SKM-1 (cell line): ENCODE measurements at regions not wholly inside any gene's neighbourhood (a gene's known extent, or its start where the extent isn't known, plus 50 kb on each side); places are given as distances from the start of the nearest gene placed in this dataset.

Source experiments
- DNase-seq: peaks from one replicate; lab custom pipeline; 2025; ENCODE audit not compliant: unreplicated experiment; lab: John Stamatoyannopoulos, UW

DNA sequence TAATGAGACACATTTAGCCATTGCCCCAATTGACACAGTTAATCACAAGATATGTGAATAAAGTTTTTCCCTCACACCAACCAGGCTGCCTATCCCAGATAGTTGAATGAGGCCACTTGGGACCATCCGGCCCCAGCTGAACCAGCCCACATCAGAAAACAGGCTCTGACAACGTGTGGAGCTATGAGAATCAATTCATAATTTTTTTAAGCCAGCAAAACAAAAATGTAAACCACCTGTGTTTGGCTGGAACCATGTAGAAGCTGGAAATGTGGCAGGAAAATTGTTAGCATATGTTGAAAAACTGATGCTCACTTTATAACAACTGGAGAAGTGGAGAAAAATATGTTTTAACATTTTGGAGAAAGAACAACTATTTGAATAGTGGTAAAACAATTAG lies 1161.3 kb downstream of the SLITRK1 start:
- DNase-seq: no peak

DNA sequence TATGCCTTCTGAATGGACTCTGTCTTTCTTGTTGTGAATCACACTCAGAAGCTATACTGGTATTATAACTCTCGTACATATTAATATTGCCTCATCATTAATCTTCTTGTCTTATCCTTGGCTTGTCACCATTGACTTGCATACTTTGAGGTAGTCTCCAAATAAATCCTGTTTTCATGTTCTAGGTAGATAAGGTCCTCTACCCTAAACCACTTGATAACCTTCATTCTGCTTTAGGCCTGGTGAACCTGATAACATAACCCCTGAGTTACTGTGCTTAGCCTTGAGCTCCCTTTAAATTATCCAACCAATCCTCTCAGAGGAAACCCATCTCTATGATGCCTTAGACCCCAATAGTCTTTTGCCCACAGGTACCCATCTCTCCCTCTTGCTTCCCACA lies 1162.3 kb downstream of the SLITRK1 start:
- no peak for DNase-seq

DNA sequence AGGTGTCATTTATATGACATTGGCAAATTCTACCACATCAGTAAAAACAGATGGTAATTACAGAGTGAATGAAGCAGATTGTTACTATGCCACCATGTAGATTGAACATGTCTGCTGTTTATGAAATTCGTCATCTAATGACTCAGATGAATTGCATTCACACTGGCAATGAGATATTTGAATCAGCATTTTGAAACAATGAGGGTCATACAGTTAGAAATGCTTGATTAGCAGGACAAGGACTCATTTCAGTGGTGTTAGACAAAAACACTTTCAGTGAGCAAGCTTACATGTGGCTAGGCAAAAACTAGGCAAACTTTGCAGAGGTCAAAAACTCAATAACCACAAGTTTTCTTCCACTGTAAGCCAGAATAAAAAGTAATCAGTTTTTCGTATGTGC lies 1165.0 kb downstream of the SLITRK1 start:
- DNase-seq: no peak

DNA sequence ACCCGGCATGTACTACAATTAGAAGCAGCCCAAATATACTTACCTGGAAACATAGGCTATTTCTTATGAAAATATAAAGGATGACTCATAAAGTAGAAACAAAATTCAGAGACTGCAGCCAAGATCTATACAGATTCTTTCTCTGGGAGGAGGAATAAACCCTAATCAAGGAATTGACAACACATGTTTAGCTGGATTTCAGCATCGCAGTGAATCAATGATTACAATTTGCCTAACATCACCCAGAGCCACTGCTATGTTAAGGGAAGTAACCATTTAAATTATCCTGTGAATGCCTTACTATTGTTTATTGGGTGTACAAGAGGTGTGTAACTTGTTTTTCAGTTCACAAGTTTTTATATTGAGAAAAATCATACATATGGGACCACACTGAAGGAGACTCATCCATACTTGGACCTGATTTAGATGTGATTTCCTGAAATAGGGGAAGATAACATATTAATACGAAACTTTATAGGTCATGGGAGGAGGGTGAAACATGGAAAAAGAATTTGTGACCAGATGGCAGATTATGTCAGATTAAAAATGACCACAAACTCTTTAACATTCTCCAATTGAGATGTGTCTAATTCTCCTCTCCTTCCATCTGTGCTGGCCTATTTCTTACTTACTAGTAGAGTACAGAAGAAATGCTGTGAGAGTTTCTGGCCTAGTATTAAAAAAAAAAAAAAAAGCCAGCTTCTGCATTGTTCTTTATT lies 1168.4 kb downstream of the SLITRK1 start:
- DNase-seq: no peak

DNA sequence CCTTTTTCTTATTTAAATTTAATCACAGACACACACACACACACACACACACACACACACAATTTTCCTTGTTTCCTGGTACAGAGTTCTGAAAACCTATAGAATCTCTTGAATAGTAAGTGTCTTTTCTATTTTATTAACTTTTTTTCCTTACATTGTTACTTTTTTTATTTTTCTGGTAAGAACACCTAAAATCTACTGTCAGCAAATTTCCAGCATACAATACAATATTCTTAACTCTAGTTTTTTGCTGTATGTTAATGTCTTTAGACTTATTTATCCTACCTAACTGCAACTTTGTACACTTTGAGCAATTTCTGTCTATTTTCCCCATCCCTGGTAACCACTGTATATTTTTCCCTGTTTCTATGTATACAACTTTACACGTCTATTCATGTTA lies 1179.8 kb downstream of the SLITRK1 start:
- DNase-seq: no peak

DNA sequence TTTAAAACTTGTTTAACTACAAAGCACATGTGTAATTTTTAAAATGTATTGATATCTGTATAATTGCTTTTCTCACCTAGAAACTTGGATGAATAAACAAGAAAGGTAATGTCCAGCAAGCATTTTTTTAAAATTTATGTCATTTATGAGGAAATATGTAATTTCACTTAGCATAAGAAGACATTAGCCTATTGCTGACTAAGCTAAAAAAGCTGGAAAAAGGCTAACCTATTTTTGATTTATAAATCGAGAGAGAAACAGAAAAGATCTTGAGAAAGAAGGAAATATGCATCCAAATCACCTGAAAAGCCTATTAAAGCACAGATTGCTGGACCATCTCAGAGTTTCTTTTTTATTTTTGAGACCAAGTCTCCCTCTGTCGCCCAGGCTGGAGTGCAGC lies 1181.3 kb downstream of the SLITRK1 start:
- DNase-seq: no peak

DNA sequence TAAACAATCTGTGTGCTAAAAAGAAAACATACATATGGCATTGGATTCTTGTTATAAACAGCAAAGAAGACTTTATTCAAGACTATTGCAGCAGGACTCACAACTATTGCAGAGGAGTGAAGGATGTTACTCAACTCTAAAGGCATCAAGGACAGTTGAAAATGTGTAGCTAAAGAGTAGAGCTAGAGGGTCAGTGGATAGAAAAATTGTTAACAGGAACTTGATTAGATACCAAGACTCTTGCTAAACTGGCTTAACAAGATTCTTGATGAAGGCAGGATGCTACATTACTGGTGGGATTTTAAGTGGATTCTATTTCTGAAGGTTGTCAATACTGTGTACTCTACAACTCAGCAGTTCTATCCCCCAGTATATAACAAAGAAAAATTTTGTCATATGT lies 1183.3 kb downstream of the SLITRK1 start:
- DNase-seq: no peak

DNA sequence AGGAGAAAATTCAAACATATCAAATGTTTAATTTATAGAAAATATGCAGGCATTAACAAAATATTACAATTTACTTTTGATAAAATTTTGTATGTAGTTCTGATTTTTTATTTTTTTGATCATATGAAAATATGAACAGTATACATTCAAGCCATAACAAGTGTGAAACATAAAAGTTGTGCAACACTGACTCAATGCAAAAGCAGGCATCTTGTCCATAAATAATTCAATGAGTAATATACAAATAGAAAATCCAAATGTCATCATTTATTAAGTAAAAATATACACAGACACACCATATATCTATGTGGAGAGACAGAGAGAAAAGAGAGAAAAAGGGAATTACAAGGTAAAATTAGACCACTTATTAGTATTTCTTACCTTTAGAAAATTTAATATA lies 1183.9 kb downstream of the SLITRK1 start:
- DNase-seq: no peak

DNA sequence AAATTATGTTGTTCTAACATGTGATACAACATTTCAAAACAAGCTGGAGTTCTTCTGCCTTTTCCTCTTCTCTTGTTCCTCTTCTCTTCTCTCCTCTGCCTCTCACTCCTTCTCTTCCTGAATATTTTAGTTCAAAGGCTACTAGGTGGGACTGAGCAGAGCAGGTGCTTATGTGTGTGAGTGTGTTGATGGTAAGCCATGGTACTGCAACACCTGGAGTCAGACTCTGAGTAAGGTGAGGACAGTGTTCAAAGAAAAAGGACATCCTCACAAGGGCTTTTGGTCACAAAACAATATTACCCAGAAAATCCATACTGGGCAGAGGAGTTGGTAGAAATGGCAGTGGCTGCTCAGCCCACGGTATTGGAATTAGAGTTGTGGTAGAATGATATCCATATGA lies 1188.7 kb downstream of the SLITRK1 start:
- DNase-seq: no peak

DNA sequence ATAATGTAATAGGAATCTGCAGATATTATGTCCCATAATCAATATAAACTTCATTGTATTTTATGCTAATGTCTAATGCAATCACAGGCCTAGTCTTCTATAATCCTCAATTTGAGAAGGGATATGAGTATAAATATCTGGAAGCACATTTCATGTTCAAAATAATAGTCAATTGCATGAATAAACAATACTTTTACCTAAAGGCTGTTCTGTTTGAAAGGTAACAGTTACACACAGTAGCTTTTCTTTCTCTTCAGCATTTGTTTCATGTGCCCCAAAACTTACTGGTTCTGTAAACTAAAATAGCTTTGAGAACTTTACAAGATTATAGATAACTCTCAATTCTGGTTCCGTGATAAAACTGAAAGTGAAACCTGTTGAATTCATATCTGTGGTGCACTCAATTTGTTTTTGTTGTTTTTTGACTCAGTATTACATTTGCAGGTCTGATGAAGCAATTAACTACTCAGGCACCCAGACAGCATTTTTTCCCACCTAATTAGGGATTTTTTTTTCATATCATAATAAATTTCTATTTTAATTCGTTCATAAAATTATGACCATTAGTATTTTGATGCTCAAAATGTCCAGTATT lies 1193.8 kb downstream of the SLITRK1 start:
- no peak for DNase-seq

DNA sequence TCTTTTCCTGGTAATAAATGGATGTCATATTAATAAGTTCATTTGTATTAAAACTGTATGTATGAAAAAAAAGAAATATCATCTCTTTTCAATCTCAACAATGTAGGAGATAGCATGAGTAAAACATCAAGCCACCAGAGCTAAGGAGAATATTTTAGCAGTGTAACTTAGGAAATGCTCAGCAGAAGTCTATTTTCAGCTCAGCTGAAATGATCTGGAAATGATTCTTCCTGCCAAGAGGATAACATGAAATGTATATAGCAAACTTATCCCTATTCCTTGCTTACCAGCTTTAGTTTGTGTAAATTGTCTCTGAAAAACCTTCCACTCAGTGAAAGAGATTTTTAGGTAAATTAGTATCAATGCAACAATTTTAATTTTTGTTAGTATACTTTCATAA lies 1194.4 kb downstream of the SLITRK1 start:
- DNase-seq: no peak

DNA sequence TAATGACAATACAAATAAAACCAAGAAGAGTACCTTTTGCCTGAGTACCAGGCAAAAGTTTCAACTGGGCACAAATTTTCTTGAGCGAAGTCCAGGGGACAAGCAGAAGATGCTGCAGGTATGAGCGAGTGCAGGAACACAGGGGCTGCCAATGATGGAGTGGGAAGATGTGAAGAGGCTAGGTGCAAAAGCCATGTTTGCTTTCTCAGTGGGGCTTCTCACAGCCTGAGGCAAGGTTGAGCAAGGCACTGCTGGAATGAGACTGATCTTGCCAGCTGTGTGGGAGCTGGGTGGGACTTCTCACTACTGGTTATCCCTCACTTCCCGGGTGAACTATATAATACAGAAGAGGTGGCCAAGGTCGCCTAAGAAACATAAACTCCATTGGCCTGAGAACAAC lies 1200.7 kb downstream of the SLITRK1 start:
- no peak for DNase-seq

DNA sequence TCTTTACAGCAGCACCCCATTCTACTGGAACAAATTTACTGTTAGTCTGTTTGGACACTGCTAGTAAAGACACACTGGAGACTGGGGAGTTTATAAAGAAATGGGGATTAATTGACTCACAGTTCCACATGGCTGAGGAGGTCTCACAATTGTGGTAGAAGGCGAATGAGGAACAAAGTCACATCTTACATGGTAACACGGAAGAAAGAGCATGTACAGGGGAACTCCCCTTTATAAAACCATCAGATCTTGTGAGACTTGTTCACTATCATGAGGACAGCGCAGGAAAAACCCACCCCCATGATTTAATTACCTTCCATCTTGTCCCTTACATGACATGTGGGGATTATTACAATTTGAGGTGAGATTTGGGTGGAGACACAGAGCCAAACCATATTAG lies 1204.2 kb downstream of the SLITRK1 start:
- DNase-seq: no peak

DNA sequence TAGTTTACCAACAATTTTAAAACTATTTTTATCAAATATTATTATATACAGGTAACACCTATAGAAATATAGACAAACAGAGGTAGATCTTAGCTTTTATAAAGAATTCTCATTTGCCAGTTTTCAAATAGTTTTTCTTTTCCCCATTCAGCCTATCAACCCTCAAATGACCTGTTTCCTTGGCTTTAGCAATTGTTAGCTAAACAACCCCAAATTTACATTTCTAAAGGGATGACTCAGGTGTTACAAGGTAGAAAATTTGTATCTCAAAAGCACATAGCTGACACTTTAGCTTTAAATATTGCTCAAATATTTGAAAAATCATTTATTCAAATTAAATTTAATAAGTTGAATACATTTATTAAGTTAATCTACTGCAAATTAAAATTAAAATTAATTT lies 1207.2 kb downstream of the SLITRK1 start:
- DNase-seq: no peak

DNA sequence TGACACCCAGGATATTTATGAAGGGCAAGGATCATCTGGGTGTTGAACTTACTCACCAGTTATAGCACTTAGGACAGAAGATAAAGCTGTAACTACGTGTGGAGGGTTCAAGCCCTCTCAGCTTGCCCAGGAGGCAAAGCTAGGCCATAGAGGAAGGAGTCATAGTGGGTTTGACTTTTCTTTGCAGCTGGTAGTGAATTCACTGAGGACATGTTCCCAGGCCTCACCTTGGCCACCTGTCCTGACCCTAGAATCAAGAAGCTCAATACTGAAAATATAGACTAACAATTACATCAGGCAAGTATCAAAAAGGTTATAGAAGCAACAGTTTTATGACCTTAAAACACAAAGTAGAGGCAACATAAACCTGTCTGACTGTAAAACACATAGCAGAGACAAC lies 1207.7 kb downstream of the SLITRK1 start:
- no peak for DNase-seq

DNA sequence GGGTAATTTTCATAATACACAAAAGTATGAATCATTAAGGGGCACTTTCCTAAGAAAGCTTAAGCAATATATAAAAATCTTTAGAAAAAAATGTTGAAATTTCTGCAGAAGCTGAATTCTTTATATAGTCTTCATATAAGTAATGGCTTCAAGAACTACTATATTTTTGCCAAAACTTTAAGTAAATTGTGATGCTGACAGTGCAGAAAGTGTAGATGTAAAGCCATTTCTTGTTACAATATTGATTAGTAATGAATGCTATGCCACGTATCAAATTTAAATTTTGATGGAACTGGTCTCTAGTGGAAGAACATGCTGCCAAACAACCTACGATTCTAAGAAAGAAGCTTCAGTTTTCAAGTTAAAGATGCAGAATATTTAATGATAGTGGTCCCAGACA lies 1210.0 kb downstream of the SLITRK1 start:
- no peak for DNase-seq

DNA sequence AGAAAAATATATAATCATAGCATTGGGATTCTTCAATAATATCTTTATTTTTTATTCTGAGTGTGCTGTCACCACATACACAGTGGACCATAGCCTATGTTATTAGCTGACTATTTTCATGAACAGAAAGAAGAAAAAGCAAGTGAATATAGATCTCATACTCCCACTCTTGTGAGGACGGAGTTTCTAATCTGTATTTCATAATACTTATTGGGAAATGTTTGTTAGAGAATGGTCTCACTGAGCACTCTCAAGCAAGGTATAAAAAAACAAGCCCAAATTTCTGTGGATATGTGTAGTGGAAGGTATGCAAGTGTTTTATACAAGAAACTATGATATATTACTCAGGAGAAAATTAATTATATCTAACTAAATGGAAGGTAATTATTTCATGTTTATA lies 1218.1 kb downstream of the SLITRK1 start:
- no peak for DNase-seq

DNA sequence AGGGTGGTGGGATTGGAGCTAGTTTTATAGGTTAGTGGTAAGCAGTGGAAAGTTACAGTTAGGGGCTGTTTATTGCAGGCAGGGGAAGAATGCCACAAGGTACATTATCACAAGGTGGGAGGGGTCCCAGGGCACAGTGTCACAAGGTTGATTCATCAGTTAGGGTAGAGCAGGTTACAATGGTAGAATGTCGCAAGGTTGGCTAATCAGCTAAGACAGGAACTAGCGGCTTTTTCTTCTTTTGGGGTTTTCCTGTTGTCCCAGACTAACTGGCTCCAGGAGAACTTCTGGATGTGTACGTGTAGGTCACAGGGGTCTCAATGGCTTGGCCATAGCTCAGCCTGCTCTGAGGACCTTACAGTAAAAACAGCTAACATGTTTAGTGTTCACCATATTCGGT lies 1221.1 kb downstream of the SLITRK1 start:
- no peak for DNase-seq

DNA sequence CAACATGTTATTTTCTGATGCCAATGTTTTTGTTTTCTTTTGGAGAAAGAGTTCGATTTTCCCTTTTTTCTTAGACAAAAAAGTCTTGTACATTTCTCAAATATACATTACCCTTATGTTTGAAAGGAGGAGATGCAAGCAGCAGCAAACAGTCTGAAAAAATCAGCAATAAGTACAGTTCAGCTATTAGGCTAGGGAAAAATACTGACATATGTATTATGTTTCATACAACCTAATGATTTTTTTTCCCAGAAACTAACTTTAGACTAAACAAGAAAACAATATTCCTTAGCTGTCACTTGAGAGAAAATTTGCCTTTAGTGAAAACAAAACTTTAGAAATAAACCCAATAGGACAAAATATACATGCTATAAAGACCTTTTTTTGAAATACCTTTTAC lies 1223.5 kb downstream of the SLITRK1 start:
- DNase-seq: no peak

DNA sequence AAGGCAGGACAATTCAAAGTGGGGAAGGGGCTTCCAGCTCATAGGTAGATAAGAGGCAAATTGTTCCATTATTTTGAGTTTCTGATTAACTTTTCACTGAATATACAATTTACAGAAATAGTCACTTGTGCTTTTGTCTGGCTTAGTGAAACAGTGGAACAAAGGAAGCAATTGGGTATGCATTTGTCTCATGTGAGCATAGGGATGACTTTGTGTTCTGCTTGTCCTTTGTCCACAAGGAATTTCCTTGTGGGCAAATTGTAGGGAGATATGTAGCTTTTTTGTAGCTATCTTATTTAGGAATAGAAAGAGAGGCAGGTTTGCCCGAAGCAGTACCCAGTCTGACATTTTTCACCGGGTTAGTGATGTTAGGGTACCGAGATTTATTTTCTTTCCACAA lies 1224.8 kb downstream of the SLITRK1 start:
- DNase-seq: no peak

DNA sequence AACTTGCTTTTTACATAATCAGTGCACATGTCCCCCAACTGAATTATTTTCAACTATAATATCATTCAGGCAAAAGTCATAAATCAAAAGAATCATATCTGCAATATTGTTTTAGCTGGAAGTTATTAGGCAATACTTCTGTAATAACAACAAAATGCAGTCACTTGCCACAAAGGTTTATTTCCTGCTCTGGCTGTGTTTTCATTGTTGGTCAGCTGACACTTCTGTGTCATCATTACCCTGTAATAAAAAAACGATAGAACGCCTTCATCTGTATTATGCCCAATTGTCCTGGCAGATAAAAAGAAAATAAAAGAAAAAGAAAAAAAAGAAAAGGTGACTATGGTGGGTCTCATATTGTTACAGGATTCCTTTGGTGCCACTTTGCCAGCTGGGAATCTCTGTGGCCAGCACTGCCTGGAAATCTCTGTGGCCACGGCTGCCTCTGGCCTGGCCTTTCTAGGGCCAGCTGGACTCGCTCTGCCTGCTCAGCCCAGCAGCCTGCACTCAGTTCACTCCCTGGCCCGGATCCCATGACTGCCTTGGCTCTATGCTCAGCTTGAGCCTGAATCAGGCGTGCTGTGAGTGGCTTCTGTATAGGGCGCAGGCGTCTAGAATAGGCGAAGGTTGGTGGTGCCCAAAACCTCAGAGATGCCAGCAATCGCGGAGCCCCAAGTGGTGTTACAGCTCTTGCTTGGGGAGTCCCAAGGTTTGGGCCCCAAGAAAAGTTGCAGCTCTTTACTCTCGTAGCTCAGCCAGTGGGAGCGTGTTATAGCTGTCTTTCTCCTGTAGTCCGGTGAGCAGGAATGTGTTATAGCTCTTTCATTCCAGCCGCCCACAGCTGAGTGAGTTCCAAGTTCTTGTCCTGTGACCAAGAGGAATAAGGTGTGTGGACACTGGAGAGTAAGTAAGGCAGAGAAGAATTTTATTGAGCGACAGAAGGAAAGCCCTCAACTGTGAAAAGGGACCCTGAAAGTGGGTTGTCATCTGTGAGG lies 1227.1 kb downstream of the SLITRK1 start:
- DNase-seq: no peak

DNA sequence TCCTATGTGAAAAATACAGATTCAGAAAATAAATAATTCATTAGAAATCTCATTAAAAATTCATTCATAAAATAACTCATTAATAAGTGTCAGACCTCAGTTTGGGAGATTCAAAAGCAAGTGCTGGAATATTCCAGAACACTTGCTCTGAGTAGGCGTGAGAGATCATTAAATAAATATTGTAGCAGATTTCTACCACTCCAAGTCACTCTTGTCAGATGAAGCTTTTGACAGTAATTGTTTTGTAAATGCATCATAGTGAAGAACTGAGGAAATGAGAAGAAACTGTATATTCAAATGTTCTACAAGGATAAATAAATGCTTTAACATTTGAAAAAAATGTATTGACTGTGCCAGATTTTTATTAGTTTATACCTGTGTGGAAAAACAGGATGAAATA lies 1228.1 kb downstream of the SLITRK1 start:
- DNase-seq: no peak
